HG03175 (cell line): ENCODE measurements at regions not wholly inside any gene's neighbourhood (a gene's known extent, or its start where the extent isn't known, plus 50 kb on each side); places are given as distances from the start of the nearest gene placed in this dataset.

Experiments used
- ATAC-seq: cut with Tn5 transposase; IDR thresholded peaks from one replicate; pipeline ENCODE4 v1.9.1; 2021; ENCODE audit warnings: mild to moderate bottlenecking, moderate library complexity; ENCODE audit not compliant: unreplicated experiment

DNA sequence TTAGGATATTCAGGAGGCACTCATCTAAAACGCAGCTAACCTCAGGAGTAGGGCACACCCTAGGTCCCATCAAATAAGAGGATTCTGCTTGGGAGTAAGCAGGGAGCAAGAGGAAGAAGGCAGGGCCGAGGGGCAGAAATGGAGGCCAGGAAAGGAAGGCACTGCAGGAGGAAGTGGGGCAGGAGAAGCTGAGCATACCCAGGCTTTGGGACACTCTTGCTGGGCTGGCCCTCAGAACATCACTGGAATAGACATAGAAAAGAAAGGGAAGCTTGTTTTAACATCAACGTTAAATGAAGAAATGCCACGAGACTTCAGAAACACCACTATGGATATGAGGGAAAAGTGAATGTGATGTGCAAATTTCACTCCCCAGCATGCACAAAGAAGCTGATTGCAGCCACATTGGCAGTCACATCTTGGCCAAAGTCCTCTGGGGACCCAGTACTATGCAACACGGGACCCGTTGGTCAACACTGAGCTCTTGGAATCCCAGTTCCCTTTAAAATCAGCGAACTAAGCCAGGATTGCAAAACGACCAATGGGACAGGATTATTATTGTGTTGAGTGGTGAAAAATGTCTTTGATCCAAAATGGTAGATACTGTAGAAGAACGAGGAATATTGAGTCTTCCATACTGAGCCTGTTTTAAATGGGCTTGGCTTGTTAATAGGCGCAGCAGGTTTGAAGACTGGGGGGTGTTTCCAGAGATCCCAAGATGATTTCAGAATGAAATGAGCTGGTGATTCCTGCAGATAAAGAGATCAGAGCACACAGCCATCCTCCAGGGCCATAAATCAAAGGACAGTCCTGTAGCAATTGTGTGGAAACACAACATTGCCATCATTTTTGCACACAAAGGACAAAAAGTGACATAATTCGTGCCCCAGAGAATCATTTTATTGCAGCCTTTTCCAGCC, 152.4 kb downstream of the TOMM20 start:
- ATAC-seq = no peak

DNA sequence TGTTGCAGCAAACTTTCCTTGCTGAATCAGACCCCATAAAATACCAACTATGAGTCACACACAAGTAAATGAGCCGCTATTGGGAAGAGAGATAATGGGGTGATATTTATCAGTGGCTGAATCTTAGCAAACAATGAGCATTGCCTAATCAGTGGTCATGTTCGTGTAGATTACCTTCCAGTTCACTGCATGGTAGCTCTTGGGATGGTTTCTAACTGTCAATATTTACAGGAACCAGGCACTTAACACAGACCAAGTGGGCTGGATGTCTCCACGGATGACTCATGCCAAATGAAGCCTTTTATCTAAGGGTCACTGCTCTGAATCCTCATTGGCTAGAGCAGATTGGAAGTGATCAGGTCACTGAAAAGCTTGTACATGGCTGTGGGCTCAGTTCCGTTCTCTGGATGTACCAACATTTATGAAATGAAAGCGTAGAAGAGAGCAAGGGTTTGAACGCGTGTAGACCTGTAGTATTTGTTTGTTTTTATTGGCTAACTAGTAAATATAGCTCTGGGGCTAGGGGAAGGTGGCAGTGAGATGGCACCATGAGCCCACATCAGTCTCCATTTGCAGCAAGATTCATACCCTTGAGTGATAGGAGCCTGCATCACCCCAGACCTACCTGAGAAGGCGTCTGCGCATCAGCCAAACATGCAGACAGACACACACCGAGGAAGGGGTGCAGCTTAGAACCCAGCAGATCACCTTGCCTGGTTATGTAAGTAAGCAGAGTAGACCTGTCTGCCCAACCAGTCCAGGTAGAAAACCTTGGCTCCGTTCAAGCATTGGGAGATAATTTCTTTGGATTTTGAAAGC, 153.3 kb downstream of the TOMM20 start:
- no peak for ATAC-seq

- ATAC-seq = no peak
Measured at GRCh38 chr1:234973426-234974250, 155.0 kb downstream of the TOMM20 start.

DNA sequence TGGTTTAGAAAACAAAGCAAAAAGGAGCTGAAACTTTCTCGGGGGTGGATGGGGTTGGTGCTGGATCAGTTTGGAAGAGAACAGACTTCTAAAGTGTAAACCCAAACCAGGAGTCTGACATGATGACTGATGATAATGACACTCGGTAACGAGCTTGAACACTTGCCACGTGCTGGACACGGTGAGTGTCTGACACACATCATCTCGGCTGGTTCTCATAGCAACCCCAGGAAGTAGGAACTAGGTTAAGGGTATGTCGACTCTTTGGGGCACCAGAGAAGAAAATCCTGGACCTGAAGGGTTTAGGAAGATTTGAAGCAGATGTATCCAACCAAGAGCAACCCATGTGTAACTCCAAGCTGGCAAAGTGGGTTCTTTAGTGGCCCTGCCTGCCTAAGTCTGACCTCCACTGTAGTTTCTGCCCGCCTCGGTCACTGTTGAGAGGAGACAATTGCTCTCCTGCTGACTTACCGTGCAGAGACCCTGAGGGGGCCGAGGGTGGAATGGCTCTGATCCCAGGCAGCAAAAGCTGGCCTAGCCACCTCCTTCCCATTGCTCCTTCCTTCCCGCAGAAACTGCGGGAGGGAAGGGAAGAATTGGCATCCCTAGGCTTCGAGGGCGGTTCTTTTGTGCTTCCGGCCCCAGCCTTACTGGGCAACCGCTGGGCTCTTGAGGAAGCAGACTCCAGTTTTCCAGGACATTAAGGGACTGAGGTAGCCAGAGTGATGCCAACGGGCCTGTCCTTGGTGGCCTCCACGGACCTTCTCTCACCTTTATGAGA, 156.0 kb downstream of the TOMM20 start:
- no peak for ATAC-seq

DNA sequence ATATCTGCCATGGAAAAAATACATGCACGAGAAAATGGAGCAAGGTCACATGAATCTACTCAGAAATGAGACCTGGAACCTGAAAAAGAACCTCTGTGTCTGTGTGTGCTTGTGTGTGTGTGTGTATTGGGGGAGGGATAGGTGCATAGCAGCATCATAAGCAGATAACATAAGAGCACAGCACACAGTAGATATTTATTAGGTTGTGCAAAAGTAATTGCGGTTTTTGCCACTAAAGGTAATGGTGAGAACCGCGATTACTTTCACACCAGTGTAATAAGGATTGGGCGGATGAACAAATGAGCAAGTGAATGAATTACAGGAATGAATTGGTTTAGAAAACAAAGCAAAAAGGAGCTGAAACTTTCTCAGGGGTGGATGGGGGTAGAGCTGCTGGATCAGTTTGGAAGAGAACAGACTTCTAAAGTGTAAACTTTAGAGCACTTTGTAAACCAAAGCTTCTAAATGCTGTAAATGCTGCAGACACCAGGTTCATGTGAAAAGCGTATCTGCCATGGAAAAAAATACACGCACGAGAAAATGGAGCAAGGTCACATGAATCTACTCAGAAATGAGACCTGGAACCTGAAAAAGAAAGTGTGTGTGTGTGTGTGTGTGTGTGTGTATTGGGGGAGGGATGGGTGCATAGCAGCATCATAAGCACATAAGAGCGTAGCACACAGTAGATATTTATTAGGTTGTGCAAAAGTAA, 156.9 kb downstream of the TOMM20 start:
- peak; percentile 35 for ATAC-seq

GRCh38 chr1:234970731-234971476, 157.7 kb downstream of the TOMM20 start:
- ATAC-seq = peak; percentile 32

- no peak for ATAC-seq
Measured at GRCh38 chr1:234970401-234970730, 158.3 kb downstream of the TOMM20 start.

DNA sequence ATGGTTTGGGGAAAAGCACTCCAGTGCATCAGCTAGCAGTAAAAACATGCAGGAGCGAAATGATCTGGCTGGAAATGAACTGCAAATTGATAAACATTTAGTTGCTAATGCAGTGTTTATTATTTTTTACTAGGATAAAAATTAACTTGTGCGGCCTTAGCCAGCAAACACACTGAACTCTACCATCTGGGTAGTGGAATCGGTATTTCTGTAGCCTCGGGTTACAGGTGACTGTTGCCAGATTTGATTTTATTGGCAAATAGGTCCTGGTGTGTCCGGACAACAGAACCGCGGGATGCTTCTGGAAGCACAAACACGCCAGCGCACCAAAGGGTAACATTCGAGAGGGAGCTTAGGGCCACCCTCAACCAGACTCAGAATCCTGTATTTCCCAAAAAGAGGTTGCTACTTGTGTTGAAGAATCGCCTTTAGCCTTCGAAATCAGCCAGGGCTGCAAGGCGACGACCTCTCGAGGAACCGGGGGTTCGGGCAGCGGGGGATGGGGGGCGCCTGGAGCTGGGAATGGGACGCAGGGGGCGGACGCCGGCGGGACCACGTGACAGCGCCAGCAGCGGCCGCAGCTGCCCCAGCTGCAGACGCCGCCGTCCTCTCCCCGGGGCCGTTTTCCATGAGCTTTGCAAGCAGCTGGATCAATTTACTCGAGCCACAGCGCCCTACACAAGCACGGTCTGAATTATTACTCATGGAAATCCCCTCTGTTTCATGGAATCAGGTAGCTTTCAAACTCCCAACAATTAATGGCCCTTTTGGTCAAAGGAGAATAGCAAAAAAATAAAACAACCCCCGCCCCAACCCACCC, 158.8 kb downstream of the TOMM20 start:
- no peak for ATAC-seq

GRCh38 chr1:234969011-234969441, 159.6 kb downstream of the TOMM20 start:
- no peak for ATAC-seq

- no peak for ATAC-seq
Measured at GRCh38 chr1:234968451-234968850, 160.2 kb downstream of the TOMM20 start.

DNA sequence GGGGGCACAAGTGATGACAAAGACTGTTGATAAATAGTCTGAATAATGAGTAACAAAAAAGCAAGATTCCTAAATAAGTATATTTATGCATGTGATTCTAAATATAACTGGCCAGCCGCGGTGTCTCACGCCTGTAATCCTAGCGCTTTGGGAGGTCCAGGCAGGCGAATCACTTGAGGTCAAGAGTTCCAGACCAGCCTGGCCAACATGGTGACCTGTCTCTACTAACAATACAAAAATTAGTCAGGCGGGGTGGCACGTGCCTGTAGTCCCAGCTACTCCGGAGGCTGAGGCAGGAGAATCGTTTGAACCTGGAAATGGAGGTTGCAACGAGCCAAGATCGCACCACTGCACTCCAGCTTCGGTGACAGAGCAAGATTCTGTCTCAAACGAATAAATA, 161.5 kb downstream of the TOMM20 start:
- no peak for ATAC-seq

- ATAC-seq = no peak
Measured at GRCh38 chr1:234965111-234965510, 163.5 kb downstream of the TOMM20 start.

DNA sequence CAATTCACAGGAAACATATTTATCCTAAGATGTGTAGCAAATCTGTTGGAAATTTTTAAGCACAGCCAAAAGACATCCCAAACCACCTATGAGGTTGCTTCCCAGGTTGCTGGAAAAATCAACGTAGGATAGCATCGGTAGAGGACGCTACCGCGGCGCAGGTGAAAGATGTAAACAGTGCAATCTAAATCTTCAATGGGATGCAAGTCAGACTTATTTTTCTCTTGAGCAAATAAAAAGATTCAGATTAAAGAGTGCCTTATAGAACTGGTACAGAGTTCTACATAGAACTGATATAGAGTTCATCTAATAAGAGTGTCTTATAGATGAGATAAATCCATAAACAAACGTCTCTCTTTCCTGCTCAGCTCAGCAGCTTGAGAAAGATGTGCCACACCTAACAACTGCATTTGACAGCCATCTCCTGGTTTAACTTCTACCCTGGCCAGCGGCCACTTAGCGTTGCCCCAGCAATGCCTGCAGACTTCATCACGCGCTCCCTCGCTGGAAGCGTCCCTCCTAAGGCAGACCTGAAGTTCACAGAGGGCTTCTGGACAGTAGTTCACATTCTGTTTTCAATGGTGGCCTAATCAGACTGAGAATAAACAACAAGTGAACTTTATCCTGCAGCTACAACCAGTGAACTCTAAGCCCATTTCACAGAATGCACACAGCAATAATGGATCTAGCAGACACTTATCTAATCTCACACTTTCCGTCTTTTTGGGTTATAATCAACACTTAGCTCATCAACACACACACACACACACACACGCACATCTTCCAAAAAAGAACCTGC, 164.5 kb downstream of the TOMM20 start:
- no peak for ATAC-seq

DNA sequence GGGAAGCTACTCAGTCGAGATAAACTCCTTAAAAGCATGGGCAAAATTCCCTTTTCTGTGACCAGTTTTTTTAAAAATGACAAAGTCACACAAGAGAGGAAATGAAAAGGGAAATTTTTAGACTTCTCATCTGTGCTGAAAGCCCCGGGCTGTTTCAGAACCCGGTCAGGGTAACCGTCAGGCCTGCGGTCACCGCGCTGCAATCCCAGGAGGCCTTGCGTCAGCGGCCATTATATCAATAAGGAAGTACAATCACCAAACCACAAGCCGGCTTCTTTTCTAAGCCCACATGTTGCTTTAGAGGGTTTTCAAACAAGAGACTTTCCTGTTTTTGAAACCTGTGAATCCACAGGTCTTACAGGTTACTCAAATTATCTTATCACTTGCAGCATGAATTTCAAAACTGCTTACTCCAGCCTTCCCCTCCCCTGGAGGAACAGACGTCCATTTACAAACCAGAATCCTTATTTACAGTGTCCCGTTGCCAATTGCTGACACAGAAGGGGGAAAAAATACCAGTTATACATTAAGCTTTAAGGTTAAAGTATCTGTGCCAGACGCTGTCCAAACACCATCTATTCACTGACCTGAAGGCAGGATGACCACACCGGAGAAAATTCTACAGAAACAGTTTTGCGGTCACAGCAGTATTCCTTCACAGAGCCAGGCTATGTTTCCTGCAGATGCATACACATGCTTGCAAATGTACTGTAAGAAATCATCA, 165.3 kb downstream of the TOMM20 start:
- peak; percentile 86 for ATAC-seq

GRCh38 chr1:234962340-234962989, 166.2 kb downstream of the TOMM20 start:
- peak; percentile 48 for ATAC-seq
